H4 (cell line): ENCODE measurements at regions not wholly inside any gene's neighbourhood (a gene's known extent, or its start where the extent isn't known, plus 50 kb on each side); places are given as distances from the start of the nearest gene placed in this dataset.
"Not testable (repeated sequence)": the region's sequence is repeated elsewhere in the genome, so short reads cannot be mapped to it uniquely, and the experiment has no call there.

Experiments used
- DNase-seq: peaks from one replicate; pipeline ENCODE4 v3.0.0-alpha.2; 2015; ENCODE audit warnings: low spot score

DNA sequence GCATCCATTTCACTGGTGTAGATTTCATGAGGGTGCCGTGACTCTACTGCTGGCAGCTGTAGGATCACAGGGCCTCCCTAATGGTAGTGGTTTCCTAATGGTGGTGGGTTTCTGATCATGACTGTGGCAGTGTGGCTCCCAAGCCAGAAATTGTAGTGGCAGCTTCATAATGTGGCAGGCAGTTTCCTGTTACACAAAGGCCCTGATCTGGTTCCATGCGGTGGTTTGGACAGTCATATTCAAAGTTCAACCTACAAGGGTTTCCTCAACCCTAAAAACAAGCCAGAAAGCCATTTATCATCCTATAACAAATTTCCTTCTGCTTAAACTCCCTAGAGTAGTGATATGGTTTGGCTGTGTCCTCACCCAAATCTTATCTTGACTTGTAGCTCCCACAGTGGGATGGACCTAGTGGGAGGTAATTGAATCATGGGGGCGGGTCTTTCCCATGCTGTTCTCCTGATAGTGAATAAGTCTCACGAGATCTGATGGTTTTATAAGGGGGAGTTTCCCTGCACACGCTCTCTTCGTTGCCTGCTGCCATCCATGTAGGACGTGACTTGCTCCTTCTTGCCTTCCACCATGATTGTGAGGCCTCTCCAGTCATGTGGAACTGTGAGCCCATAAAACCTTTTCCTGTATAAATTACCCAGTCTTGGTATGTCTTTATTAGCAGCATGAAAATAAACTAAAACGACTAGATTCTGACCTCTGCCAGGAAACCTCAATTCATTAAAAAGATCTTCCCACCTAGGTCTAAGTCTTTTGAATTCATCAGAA lies 257.1 kb downstream of the EFCAB11 start:
- no peak for DNase-seq

- no peak for DNase-seq
Measured at GRCh38 chr14:89695846-89696245, 258.7 kb downstream of the EFCAB11 start.

- DNase-seq = no peak
Measured at GRCh38 chr14:89690139-89690538, 264.4 kb downstream of the EFCAB11 start.

DNA sequence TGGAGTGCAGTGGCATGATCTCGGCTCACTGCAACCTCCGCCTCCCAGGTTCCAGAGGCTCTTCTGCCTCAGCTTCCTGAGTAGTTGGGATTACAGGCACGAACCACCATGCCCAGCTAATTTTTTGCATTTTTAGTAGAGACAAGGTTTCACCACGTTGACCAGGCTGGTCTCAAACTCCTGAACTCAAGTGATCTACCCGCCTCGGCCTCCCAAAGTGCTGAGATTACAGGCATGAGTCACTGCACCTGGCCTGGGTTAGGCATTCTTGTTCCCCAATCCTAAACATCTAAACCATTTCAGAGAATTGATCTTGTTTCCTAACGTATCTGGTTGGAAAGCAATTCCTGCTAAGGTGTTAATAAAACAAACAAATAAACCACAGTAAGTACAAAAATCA lies 264.8 kb downstream of the EFCAB11 start:
- not testable (repeated sequence) for DNase-seq

GRCh38 chr14:89688507-89689211 lies 265.9 kb downstream of the EFCAB11 start:
- no peak for DNase-seq

- not testable (repeated sequence) for DNase-seq
Measured at GRCh38 chr14:89687129-89687528, 267.4 kb downstream of the EFCAB11 start.

DNA sequence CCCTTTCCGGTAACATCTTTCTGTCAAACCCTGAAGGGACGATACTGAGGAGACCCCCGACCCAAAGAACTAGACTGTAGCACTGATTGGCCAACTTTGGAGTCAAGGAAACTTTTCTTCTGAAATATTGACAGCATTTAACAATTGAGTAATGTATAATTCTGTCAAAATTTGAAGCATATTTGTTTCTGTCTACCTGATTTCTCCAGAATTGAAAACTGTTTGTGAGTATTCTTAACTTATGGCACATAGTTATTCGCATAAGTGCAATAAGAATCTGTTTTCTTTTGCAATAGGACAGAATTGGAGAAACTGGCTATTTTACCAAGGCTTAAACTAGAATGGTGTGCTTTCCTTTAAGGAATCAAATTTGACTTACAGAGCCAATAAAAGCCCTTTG lies 267.1 kb upstream of the FOXN3 start:
- DNase-seq = no peak

- DNase-seq = no peak
Measured at GRCh38 chr14:89681086-89682018, 264.3 kb upstream of the FOXN3 start.

- DNase-seq = no peak
Measured at GRCh38 chr14:89680156-89680555, 263.1 kb upstream of the FOXN3 start.

- no peak for DNase-seq
Measured at GRCh38 chr14:89678768-89679167, 261.7 kb upstream of the FOXN3 start.

- no peak for DNase-seq
Measured at GRCh38 chr14:89675590-89675989, 258.6 kb upstream of the FOXN3 start.

- no peak for DNase-seq
Measured at GRCh38 chr14:89674936-89675335, 257.9 kb upstream of the FOXN3 start.

GRCh38 chr14:89674240-89674639 lies 257.2 kb upstream of the FOXN3 start:
- no peak for DNase-seq

DNA sequence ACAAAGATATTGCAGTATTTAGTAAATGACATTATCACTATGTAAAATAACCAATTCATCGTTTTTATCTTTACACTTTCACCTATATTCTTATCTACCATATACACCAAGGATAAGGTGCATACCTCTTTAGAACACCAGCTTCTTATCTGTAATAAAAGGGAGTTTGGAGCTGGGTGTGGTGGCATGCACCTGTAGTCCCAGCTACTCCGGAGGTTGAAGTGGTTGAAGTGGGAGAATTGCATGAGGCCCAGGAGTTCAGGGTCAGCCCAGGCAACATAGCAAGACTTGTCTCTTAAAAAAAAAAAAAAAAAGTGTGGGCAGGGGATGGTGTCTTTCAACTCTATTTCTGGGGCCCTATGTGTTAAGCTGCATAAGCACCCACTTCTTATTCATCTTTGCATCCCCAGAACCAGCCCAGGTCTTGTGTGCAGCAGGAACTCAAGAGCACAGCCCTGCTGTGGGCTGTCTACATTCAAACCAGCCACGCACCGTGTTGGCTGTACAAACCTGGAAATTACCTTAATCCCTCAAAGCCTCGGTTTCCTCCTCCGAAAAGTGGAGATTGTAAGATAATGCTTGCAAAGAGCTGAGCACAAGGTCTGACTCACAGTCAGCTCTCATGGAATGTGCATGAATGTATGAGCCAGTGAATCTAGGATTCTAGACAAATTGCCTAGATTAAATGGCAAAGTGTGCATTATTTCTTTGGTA lies 256.6 kb upstream of the FOXN3 start:
- DNase-seq = no peak

DNA sequence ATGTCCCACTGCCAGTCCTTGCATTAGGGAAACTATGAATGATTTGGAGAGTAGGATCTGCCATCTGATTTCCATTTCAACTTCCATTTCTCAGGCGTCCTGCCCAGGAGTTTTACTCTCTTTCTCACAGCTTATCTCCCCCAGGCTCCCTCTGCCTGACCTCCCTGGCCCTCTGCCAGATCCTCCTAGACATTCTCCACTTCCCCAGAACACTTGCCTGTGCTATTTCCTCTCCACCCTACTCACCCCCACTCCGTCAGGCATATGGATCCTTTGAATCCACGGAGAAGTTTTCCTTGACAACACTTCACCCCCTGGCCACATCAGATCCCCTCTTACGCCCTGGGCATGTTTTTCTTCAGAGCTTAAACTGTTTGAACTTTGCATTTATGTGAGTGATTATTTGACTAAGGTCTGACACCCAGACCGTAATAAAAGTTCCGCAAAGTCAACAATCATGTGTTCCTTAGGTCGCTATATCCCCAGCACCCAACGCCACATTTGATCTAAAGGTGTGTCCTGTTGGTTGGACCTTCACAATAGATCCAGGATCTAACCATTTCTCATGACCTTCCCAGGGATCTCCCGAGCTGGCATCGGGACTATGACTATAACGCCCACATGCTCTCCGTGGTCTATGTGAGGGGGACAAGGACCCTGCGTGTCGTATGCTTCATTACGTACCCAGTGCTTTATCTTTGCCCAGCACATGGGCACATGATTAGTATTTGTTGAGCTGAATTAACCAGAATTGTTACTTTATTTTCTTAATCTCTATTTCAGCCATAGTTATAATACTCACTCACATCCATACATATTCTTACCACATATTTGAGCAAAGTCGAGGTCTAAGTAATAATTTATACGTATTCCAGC lies 255.8 kb upstream of the FOXN3 start:
- DNase-seq = no peak

GRCh38 chr14:89669193-89669592 lies 252.2 kb upstream of the FOXN3 start:
- DNase-seq = no peak

- DNase-seq = no peak
Measured at GRCh38 chr14:89667983-89668382, 250.9 kb upstream of the FOXN3 start.

DNA sequence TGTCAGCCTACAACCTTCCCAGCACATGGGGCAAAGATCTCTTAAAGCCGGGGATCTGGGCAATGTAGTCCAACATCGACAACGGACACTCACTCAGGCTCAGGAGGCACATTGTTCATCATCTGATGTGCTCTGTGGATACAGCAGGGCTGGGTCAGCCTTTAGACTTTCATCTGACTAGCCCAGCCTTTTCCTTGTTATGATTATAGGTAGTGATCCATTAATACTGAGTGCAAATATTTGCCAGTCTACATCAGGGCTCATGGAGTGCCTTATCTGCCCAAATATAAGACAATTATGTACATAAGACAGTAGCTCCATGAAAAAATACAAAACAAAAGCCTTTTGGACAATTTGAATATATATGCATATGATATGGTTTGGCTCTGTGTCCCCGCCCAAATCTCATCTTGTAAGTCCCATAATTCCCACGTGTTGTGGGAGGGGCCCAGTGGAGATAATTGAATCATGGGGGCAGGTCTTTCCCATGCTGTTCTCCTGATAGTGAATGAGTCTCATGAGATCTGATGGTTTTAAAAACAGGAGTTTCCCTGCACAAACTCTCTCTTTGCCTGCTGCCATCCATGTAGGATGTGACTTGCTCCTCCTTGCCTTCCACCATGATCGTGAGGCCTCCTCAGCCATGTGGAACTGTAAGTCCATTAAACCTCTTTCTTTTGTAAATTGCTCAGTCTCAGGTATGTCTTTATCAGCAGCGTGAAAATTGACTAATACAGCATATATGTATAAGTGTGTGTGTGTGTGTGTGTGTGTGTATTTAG lies 248.5 kb upstream of the FOXN3 start:
- DNase-seq = not testable (repeated sequence)

DNA sequence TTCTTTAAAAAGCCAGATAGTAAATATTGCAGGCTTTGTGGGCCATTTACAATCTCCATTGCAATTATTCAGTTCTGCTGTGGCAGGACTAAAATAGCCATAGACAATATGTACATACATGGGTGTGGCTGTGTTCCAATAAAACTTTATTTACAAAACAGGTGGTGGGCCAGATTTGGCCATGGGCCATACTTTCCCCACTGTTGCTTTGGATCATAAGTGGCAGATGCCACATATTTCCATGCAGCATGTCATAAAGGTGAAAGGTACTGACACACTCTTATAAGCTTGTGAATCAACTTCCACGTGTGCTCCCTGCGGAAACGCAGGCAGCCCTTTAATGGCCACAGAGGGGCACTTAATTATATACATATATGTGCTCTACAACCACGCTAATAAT lies 244.4 kb upstream of the FOXN3 start:
- no peak for DNase-seq
